ENCODE measurements at regions not wholly inside any gene's neighbourhood (a gene's known extent, or its start where the extent isn't known, plus 50 kb on each side); places are given as distances from the start of the nearest gene placed in this dataset.
"Not testable (repeated sequence)": the region's sequence is repeated elsewhere in the genome, so short reads cannot be mapped to it uniquely, and the experiment has no call there.

DNA sequence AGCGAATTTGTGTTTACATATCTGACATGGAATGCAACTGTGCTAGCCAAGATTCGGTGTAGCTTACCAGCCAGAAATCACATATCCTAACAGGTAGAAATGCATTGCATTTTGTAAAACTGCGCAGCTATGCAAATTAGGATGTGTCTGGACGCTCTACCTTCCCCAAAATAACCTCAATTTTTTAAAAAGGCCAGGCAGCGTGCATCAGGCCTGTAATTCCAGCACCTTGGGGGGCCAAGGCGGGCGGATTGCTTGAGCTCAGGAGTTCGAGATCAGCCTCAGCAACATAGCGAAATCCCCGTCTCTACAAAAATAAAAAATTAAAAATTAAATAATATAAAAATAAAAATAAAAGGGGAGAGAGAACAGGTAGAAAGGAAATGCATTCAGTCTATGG lies 305.0 kb downstream of the TYW1 start:
- Histone ChIP-seq H3K4me2 (ENCODE audit: unreplicated experiment) (peak overlapping the region; percentile 81), H3K9ac (peak overlapping the region; percentile 96), H3K36me3 (ENCODE audit: low read depth) (no peaks in the 10 kb centered on the region), H3K4me1 (ENCODE audit: insufficient read depth) (peaks cover 4% of the 10 kb centered on the region; the same call in 1 of the 2 replicates), H2AFZ (peak overlapping the region; percentile 87), H3K9me2 (ENCODE audit: insufficient read depth) (no peaks in the 10 kb centered on the region), H3F3A (ENCODE audit: insufficient read depth) (no peaks in the 10 kb centered on the region), H3K27ac (peak overlapping the region; percentile 91), H3K79me2 (ENCODE audit: insufficient read depth) (peaks cover 39% of the 10 kb centered on the region), H4K20me1 (ENCODE audit: insufficient read depth) (no peaks in the 10 kb centered on the region), H3K4me3 (peak overlapping the region; percentile 99), H3K27me3 (replicated peaks; ENCODE audit: insufficient read depth) (no peaks in the 10 kb centered on the region), H3K9me3 (ENCODE audit: low read depth) (no peaks in the 10 kb centered on the region)
- in situ Hi-C loops (cut with MboI) = no loop called here
- TF ChIP-seq EZH2 (IDR thresholded peaks at IDR 0.05; ENCODE audit: insufficient read depth, poor library complexity, severe bottlenecking) (no peak), EZH2phosphoT487 (IDR thresholded peaks at IDR 0.05; ENCODE audit: insufficient read depth, low read depth) (no peak)
- 28 to 34% methylated on average over 10 of the region's 10 CpGs for WGBS, 2 experiments (ENCODE audit: low coverage in 1 of 2, low lambda C conversion rate in 2 of 2, missing lambda C conversion rate in 2 of 2)
- DNase-seq = peak; percentile 30

GRCh38 chr7:67302113-67303039 lies 305.7 kb downstream of the TYW1 start:
- WGBS, 2 experiments (ENCODE audit: low coverage in 1 of 2, low lambda C conversion rate in 2 of 2, missing lambda C conversion rate in 2 of 2) = 0% methylated on average over 75 to 76 of the region's 83 CpGs
- TF ChIP-seq EZH2 (IDR thresholded peaks at IDR 0.05; ENCODE audit: insufficient read depth, poor library complexity, severe bottlenecking) = no peak

DNA sequence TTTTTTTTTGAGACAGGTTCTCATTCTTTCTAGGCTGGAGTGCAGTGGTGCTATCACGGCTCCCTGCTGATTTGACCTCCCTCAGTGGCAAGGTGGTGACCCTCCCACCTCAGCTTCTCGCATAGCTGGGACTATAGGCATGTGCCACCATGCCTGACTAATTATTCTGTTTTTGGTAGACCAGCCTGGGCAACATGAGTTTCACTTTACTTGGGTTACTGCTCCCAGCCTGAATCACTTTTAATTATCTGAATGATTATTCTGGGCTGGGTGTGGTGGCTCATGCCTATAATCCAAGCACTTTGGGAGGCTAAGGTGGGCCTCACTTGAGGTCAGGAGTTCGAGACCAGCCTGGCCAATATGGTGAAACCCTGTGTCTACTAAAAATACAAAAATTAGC lies 308.2 kb downstream of the TYW1 start:
- H3K4me3 ChIP-seq; DNase-seq; H3K27ac ChIP-seq; H3K9me3 ChIP-seq (ENCODE audit: low read depth); H3K4me2 ChIP-seq (ENCODE audit: unreplicated experiment); H3K9me2 ChIP-seq (ENCODE audit: insufficient read depth); H3K36me3 ChIP-seq (ENCODE audit: low read depth); H4K20me1 ChIP-seq (ENCODE audit: insufficient read depth); H3K27me3 ChIP-seq (replicated peaks; ENCODE audit: insufficient read depth); in situ Hi-C loops (cut with MboI); H3K9ac ChIP-seq; H2AFZ ChIP-seq; H3F3A ChIP-seq (ENCODE audit: insufficient read depth); H3K4me1 ChIP-seq (ENCODE audit: insufficient read depth): not testable (repeated sequence)
- 83 to 84% methylated on average over 3 of the region's 3 CpGs for WGBS, 2 experiments (ENCODE audit: low coverage in 1 of 2, low lambda C conversion rate in 2 of 2, missing lambda C conversion rate in 2 of 2)
- peaks cover 39% of the 10 kb centered on the region for H3K79me2 ChIP-seq (ENCODE audit: insufficient read depth)

More at GRCh38 chr7:67302113-67303039, 305.7 kb downstream of the TYW1 start:
- peak overlapping the region; percentile 96 for H3K9ac ChIP-seq
- no peaks in the 10 kb centered on the region for H3K27me3 ChIP-seq (replicated peaks; ENCODE audit: insufficient read depth)
- no peaks in the 10 kb centered on the region for H3K9me3 ChIP-seq (ENCODE audit: low read depth)
- peak overlapping the region; percentile 91 for H3K27ac ChIP-seq
- in situ Hi-C loops (cut with MboI) = no loop called here
- peak; percentile 98 for DNase-seq
- peak overlapping the region; percentile 95 for H2AFZ ChIP-seq
- peak overlapping the region; percentile 99 for H3K4me3 ChIP-seq
- peaks cover 4% of the 10 kb centered on the region; the same call in 1 of the 2 replicates for H3K4me1 ChIP-seq (ENCODE audit: insufficient read depth)
- H4K20me1 ChIP-seq (ENCODE audit: insufficient read depth) = no peaks in the 10 kb centered on the region
- H3K9me2 ChIP-seq (ENCODE audit: insufficient read depth) = no peaks in the 10 kb centered on the region
- no peaks in the 10 kb centered on the region for H3F3A ChIP-seq (ENCODE audit: insufficient read depth)
- H3K4me2 ChIP-seq (ENCODE audit: unreplicated experiment) = peak overlapping the region; percentile 93
- H3K36me3 ChIP-seq (ENCODE audit: low read depth) = no peaks in the 10 kb centered on the region
- peaks cover 39% of the 10 kb centered on the region for H3K79me2 ChIP-seq (ENCODE audit: insufficient read depth)

DNA sequence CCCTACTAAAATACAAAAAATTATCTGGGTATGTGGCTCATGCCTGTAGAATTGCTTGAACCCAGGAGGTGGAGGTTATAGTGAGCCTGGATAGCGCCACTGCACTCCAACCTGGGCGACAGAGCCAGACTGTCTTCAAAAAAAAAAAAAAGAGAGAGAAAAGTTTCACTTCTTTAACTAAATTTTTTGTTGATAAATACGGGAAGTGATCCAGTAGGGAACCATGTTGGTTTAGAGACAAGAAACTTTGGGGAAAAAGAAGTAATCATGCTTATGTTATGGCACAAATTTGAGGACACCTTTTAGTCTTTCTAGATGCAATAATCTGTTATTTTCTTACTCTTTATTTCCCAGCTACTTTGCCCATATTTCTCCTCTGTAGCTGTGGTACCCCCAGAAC lies 309.7 kb downstream of the TYW1 start:
- peaks cover 7% of the 10 kb centered on the region for H3K4me1 ChIP-seq (ENCODE audit: insufficient read depth)
- TF ChIP-seq EZH2phosphoT487 (IDR thresholded peaks at IDR 0.05; ENCODE audit: insufficient read depth, low read depth) (no peak), EZH2 (IDR thresholded peaks at IDR 0.05; ENCODE audit: insufficient read depth, poor library complexity, severe bottlenecking) (no peak)
- in situ Hi-C loops (cut with MboI) = no loop called here
- H3K27me3 ChIP-seq (replicated peaks; ENCODE audit: insufficient read depth) = no peaks in the 10 kb centered on the region
- H3K4me3 ChIP-seq = no peak overlapping the region
- no peak overlapping the region for H2AFZ ChIP-seq
- peaks cover 20% of the 10 kb centered on the region; the same call in 1 of the 2 replicates for H3K36me3 ChIP-seq (ENCODE audit: low read depth)
- no peaks in the 10 kb centered on the region for H3K9me2 ChIP-seq (ENCODE audit: insufficient read depth)
- peaks cover 6% of the 10 kb centered on the region for H3F3A ChIP-seq (ENCODE audit: insufficient read depth)
- H3K4me2 ChIP-seq (ENCODE audit: unreplicated experiment) = no peak overlapping the region
- H3K9me3 ChIP-seq (ENCODE audit: low read depth) = no peaks in the 10 kb centered on the region
- DNase-seq = no peak
- WGBS, 2 experiments (ENCODE audit: low coverage in 1 of 2, low lambda C conversion rate in 2 of 2, missing lambda C conversion rate in 2 of 2) = 96 to 97% methylated on average over 3 of the region's 3 CpGs
- peaks cover 29% of the 10 kb centered on the region for H3K79me2 ChIP-seq (ENCODE audit: insufficient read depth)
- H3K9ac ChIP-seq = no peak overlapping the region
- H4K20me1 ChIP-seq (ENCODE audit: insufficient read depth) = no peaks in the 10 kb centered on the region
- no peak overlapping the region for H3K27ac ChIP-seq

Data from GM23248 (cell line).